Neural crest cell (in vitro differentiated cells): ENCODE measurements at regions not wholly inside any gene's neighbourhood (a gene's known extent, or its start where the extent isn't known, plus 50 kb on each side); places are given as distances from the start of the nearest gene placed in this dataset.
"Not testable (repeated sequence)": the region's sequence is repeated elsewhere in the genome, so short reads cannot be mapped to it uniquely, and the experiment has no call there.

Experiments used
- DNase-seq: peaks from one replicate; pipeline ENCODE4 v3.0.0; 2021; ENCODE audit warnings: low read depth, mixed read lengths, low spot score
- H3K27ac Mint-ChIP-seq: one replicate; pipeline ENCODE4 v1.8.0; 2021; ENCODE audit warnings: mild to moderate bottlenecking, mixed read lengths; ENCODE audit not compliant: unreplicated experiment
- H3K27me3 Mint-ChIP-seq: 2 replicates; pipeline ENCODE4 v1.8.0; 2021; ENCODE audit warnings: low read depth, mild to moderate bottlenecking, mixed read lengths
- H3K36me3 Mint-ChIP-seq: 2 replicates; pipeline ENCODE4 v1.8.0; 2021; ENCODE audit warnings: low read depth, mild to moderate bottlenecking, mixed read lengths
- H3K4me1 Mint-ChIP-seq: 2 replicates; pipeline ENCODE4 v1.8.0; 2021; ENCODE audit warnings: mixed read lengths
- H3K4me3 Mint-ChIP-seq: one replicate; pipeline ENCODE4 v1.8.0; 2021; ENCODE audit warnings: mild to moderate bottlenecking, mixed read lengths
- H3K9me3 Mint-ChIP-seq: 2 replicates; pipeline ENCODE4 v1.8.0; 2021; ENCODE audit warnings: mixed read lengths
- TF ChIP-seq, protein P1 (sequence below): fragments of 200-600 bp; sonication (generic); conservative IDR thresholded peaks from 2 replicates; pipeline ENCODE4 v1.5.0; 2021; ENCODE audit warnings: antibody characterized with exemption, mild to moderate bottlenecking

DNA sequence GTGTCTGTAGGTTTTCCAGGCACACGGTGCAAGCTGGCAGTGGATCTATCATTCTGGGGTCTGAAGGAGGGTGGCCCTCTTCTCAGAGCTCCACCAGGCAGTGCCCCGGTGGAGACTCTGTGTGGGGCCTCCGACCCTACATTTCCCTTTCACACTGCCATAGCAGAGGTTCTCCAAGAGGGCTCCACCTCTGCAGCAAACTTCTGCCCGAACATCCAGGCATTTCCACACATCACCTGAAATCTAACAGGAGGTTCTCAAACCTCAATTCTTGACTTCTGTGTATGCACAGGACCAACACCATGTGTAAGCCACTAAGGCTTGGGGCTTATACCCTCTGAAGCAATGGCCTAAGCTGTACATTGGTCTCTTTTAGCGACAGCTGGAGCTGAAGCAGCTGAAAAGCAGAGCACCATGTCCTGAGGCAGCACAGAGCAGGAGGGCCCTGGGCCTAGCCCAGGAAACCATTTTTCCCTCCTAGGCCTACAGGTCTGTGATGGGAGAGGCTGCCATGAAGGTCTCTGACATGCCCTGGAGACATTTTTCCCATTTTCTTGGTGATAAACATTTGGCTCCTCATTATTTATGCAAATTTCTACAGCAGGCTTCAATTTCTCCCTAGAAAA is 253.3 kb downstream of the ERMARD start:
- peaks cover 30% of the 10 kb centered on the region for H3K27me3 Mint-ChIP-seq
- peaks cover 18% of the 10 kb centered on the region for H3K4me1 Mint-ChIP-seq
- no peak overlapping the region for H3K4me3 Mint-ChIP-seq
- H3K9me3 Mint-ChIP-seq = peaks cover 25% of the 10 kb centered on the region
- no peak overlapping the region for H3K27ac Mint-ChIP-seq
- TF ChIP-seq, protein P1, sequence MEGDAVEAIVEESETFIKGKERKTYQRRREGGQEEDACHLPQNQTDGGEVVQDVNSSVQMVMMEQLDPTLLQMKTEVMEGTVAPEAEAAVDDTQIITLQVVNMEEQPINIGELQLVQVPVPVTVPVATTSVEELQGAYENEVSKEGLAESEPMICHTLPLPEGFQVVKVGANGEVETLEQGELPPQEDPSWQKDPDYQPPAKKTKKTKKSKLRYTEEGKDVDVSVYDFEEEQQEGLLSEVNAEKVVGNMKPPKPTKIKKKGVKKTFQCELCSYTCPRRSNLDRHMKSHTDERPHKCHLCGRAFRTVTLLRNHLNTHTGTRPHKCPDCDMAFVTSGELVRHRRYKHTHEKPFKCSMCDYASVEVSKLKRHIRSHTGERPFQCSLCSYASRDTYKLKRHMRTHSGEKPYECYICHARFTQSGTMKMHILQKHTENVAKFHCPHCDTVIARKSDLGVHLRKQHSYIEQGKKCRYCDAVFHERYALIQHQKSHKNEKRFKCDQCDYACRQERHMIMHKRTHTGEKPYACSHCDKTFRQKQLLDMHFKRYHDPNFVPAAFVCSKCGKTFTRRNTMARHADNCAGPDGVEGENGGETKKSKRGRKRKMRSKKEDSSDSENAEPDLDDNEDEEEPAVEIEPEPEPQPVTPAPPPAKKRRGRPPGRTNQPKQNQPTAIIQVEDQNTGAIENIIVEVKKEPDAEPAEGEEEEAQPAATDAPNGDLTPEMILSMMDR = no peak
- peaks cover 7% of the 10 kb centered on the region for H3K36me3 Mint-ChIP-seq
- DNase-seq = no peak

DNA sequence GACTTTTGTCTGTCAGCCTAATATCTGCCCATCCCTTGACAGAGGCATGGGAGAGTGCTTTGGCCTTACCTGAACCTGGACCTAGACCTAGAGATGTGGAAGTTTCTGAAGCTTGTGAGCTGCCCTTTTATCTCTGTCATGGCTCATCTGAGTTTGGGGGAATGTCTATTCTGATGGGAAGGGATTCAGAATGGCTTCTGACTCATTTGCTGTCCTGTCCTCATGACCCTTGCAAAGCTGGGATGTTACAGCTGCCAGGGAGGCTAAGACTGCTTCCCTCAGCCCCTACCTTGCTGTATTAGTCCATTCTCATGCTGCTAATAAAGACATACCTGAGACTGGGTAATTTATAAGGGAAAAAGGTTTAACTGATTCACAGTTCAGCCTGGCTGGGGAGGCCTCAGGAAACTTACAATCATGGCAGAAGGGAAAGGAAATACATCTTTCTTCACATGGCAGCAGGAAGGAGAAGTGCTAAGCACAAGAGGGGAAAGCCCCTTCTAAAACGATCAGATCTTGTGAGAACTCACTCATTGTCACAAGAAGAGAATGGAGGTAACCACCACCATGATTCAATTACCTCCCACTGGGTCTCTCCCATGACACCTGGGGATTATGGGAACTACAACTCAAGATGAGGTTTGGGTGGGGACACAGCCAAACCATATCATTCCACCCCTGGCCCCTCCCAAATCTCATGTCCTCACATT is 252.2 kb downstream of the ERMARD start:
- Mint-ChIP-seq H3K27me3 (peaks cover 30% of the 10 kb centered on the region), H3K36me3 (peaks cover 7% of the 10 kb centered on the region), H3K4me1 (peaks cover 19% of the 10 kb centered on the region), H3K9me3 (peaks cover 25% of the 10 kb centered on the region), H3K4me3 (no peak overlapping the region), H3K27ac (no peak overlapping the region)
- DNase-seq = no peak
- TF ChIP-seq, protein P1 = no peak

DNA sequence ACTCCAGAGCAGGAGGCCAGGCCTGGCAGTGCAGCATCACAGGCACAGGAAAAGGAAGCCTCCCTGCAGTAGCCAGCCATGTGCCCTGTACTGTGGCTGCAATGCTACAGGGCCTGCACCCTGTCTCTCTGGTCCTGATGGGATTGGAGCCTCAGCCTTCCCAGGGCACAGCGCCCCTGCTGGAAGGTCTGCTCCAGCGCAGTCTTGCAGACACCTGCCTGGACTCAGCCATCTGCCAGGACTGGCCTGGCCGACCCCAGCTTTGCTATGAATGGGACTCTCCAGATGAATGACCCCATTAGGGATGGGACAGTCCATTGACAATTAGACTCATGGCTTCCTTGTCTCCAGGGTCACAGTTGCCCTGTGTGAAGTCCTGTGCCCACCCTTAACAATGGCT is 251.6 kb downstream of the ERMARD start:
- Mint-ChIP-seq H3K27me3 (peaks cover 27% of the 10 kb centered on the region), H3K9me3 (peaks cover 25% of the 10 kb centered on the region), H3K36me3 (peaks cover 7% of the 10 kb centered on the region), H3K4me1 (peaks cover 16% of the 10 kb centered on the region), H3K4me3 (no peak overlapping the region), H3K27ac (no peak overlapping the region)
- TF ChIP-seq, protein P1 = no peak
- DNase-seq = no peak

DNA sequence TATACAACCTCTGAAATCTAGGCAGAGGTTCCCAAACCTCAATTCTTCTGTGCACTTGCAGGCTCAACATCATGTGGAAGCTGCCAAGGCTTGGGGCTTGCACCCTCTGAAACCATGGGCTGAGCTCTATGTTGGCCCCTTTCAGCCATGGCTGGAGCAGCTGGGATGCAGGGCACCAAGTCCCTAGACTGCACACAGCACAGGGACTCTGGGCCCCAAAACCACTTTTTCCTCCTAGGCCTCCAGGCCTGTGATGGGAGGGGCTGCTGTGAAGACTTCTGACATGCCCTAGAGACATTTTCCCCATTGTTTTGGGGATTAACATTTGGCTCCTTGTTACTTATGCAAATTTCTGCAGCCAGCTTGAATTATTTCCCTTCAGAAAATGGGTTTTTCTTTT is 250.4 kb downstream of the ERMARD start:
- H3K27ac Mint-ChIP-seq, H3K36me3 Mint-ChIP-seq, DNase-seq, H3K4me1 Mint-ChIP-seq, H3K4me3 Mint-ChIP-seq: not testable (repeated sequence)
- H3K9me3 Mint-ChIP-seq = peaks cover 25% of the 10 kb centered on the region
- H3K27me3 Mint-ChIP-seq = peaks cover 15% of the 10 kb centered on the region

DNA sequence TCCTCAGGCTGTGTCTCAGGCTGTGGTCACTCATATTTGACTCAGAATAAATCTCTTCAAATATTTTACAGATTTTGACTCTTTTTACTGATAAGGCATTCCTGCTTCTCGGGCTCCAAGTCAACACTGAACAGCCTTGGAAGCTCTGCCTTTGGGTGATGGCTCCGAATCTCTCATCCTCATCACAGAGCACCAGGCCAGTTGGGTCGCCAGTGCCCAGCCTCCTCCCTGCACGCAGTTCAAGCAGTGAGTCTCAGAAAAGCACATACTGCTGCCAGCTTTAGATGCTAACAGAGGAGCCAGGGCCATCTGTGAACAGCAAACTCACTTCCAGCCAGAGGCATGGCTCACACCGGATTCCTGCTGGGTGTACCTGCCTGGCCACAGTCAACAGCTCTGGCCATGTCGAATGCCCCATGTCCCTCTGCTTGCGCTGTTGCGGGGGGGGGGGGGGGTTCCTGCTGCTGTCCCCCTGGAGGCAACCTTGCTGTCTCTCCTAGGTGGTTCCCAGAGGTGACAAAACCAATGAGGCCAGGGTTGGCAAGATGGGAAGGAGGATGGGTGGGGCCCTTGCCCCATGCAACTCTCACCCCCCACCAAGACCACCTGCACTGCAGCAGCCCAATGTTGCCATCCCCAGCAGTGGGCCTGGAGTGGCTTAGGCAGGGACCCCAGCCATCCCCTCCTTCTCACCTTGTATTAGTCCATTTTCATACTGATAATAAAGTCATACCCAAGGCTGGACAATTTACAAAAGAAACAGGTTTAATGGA is 248.8 kb downstream of the ERMARD start:
- H3K36me3 Mint-ChIP-seq = peaks cover 4% of the 10 kb centered on the region
- TF ChIP-seq, protein P1 = no peak
- H3K9me3 Mint-ChIP-seq = peaks cover 21% of the 10 kb centered on the region
- DNase-seq = no peak
- H3K4me1 Mint-ChIP-seq = peaks cover 3% of the 10 kb centered on the region
- no peak overlapping the region for H3K27ac Mint-ChIP-seq
- H3K4me3 Mint-ChIP-seq = no peak overlapping the region
- H3K27me3 Mint-ChIP-seq = peaks cover under 1% of the 10 kb centered on the region
